GM11168 (cell line): ENCODE measurements at regions not wholly inside any gene's neighbourhood (a gene's known extent, or its start where the extent isn't known, plus 50 kb on each side); places are given as distances from the start of the nearest gene placed in this dataset.
"Not testable (repeated sequence)": the region's sequence is repeated elsewhere in the genome, so short reads cannot be mapped to it uniquely, and the experiment has no call there.

Source experiments
- in situ Hi-C: fragments of 300-500 bp; cut with MboI; formaldehyde crosslinking; loops from one replicate; pipeline ENCODE4 v1.12.0; 2022; ENCODE audit warnings: low sequenced_read_pairs; ENCODE audit not compliant: unreplicated experiment

DNA sequence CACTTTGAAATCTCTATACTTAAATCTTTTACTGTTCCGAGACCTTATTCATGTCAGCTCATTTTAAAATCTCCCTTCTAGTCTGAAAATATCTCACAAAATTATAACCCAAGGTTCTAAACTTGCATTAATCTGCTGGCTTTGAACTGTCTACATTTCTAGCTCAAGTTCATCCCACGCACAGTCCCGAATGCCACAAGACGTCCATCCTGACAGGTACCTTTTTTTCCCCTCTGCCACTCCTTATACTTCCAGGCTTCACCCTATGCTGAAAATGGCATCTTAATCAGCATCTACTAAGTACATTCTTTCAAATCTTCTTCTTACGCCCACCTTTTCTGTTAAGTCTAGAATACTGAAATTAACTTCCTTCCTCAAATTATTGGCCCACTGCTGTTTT is 259.2 kb upstream of the GALNTL6 start:
- in situ Hi-C loops = no loop called here

DNA sequence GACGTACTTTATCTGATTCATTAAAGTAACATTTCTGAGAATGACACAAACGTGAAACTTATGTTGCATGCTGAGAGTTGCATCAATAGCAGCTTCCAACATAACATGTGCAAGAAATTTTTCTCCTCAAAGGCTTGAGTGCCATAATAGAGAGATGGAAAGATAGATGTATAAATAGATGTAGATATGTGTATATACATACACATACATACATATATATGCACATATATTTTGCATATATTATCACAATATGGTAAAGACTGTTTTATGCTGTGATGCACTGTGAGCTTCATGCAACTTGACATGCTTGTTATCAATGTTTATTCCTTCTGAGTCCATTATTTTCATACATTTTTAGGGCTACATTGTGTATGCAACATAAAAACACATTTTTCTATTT is 270.6 kb upstream of the GALNTL6 start:
- in situ Hi-C loops = no loop called here

DNA sequence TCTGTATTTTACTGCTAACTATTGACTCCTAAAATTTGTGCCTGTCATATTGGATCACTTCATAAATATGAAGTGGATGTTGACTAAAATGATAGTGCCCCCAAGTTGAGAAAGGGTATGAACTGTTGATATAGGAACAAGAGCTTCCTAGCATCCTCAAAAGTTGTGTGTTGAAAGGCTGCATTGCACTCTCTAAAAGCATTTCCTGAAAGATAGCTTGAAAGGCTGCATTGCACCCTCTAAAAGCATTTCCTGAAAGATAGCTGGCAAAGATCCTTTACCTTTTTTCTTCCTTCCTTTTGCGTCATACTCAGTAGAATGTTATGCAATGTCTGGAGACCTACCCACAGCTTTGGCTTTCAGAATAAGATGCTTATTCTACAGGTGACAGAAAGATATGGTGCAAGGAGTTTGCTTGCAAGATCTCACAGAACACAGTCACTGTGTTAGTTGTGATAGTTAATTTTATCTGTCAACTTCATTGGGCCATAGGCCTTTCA is 274.6 kb upstream of the GALNTL6 start:
- in situ Hi-C loops = no loop called here

DNA sequence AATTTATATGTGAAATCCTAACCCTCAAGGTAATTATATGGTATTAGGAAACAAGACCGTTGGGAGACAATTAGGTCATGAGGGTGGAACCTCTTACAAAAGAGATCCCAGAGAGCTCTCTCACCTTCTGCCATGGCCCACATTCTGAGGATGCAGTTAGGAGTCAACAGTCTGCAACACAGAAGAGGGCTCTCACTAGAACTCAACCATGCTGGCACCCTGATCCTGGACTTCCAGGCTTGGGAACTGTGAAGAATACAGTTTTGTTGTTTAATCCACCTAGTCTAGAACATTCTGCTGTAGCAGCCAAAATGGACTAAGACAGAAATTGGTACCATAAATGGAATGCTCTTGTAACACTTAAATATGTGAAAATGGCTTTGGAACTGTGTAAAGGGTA is 278.8 kb upstream of the GALNTL6 start:
- in situ Hi-C loops = no loop called here

DNA sequence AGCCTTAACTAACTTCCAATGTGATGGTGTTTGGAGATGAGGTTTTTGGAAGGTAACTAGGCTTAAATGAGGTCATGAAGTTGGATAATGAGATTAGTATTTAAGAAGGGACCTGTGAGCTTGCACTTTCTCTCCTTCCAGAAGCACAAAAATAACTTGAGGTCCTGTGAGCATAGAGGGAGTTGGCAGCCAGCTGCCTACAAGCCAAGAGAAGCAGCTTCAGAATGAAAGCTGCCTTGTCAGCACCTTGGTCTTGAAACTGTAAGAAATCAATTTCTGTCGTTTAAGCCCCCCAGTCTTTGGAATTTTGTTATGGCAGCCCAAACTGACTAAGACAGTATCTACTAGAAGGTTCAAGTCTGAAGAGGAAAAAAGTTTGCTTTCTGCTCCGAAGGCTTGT is 280.2 kb upstream of the GALNTL6 start:
- in situ Hi-C loops = no loop called here

DNA sequence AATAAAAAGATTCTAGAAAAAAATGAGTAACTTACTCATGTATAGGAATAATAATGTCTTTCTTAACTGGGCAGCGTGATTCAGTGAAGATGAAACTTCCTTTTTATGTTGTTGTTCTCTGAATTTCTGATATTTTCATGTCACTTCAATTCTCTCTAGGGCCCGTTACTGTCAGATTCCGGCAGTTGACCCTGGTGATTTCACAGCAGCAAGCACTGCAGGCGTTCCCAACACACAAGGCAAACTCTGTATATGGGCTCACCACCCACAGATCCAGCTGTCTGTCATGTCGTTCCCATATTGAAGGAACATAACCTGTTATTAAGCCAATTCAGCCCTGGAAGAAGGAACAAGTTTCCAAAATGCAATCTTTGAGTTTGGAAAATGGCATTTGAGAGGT is 288.3 kb upstream of the GALNTL6 start:
- in situ Hi-C loops = no loop called here

DNA sequence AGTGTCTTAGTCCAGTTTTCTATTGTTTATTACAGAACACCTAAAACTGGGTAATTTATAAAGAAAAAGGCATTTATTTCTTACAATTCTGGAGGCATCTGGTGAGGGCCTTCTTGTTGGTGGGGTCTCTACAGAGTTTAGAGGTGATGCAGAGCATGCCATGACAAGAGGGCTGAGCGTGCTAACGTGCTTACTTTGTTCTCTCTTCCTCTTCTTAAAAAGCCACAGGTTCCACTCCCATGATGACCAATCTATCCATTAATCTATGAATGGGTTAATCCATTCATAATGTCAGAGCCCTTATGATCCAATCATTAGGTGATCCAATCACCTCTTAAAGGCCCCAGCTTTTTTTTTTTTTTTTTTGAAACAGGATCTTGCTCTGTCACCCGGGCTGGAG is 291.5 kb upstream of the GALNTL6 start:
- in situ Hi-C loops = no loop called here

DNA sequence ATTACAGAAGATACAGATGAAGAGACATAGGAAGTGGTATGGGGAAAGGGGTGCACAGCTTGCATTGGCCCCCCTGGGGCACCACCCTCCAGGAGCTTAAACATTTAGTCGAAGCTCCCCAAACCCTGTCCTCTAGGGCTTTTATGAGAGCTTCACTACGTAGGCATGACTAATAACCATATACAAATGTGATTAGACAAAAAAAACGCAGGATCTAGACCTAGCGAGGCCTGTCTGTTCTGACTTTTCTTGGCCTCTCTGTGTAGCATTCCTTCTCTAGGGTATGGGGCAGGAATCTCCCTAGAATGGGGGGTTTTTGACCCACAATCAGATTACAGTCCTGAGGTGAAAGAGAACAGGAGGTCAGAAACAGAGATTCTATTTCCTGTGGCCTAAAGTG is 293.7 kb upstream of the GALNTL6 start:
- in situ Hi-C loops = no loop called here

DNA sequence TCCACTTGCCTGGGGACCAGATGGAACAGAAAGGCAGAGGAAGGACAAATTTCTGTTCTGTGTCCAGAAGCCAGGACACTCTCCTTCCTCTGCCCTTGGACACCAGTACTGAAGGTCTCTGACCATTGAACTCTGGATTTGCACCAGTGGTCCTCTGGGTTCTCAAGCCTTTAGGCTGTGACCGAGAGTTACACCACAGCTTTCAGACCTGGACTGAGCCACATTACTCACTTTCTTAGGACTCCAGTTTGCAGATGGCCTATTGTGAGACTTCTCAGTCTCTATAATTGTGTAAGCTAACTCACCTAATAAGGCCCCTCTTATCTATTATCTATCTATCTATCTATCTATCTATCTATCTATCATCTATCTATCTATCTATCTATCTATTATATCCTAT is 295.3 kb upstream of the GALNTL6 start:
- in situ Hi-C loops = no loop called here

DNA sequence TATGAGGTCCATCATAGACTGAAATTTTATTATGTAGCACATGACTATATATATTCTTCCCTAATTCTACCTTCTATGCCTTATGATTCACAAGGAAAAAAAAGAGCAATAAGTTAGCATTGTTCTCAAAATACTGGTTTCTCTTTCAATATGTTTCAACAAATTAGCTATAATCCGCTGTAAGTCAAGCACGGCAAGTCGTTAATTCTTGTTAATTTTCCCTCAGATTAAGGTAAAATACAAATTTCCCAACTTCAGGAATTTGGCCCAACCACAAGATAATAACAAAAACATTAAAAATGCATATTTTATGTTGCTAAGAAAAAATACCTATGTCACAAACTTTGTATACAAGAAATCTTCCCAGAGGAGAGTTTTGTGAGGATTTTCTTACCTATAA is 296.5 kb upstream of the GALNTL6 start:
- in situ Hi-C loops = no loop called here

DNA sequence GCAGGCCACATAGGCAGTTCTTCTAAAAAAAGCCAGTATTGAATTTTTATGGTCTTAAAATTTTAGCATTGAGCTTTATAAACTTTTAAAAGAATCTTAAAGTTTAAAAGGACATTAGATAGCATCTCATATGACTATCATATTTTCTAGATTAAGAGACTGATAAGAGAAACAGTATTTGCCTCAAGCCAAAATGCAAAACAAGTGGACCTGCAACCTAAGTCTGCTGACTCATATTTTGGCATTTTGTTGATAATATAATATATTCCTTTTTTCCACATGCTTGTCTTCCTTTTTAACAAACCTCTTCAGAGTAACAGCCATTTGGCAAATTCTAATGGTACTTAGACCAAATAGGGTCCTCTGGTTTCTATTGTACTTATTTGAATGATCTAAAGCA is 328.5 kb upstream of the GALNTL6 start:
- in situ Hi-C loops = no loop called here

DNA sequence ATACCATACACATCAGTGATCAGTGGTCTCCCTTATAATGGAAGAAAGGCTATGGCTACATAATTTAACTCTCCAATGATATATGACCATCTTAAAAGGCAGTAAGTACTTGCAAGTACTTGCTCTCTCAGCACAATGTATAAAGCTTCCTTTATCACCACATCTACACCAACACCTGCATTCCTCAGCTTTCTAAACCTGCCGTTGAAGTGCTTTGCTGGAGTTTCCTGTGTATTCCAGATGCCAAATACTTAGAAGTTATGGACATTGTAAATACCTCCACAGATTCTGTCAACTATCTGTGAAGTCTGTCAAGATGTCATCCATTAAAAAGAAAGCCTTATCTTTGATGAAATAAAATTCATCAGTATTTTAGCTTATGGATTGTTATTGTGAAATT is 335.0 kb upstream of the GALNTL6 start:
- in situ Hi-C loops = no loop called here

DNA sequence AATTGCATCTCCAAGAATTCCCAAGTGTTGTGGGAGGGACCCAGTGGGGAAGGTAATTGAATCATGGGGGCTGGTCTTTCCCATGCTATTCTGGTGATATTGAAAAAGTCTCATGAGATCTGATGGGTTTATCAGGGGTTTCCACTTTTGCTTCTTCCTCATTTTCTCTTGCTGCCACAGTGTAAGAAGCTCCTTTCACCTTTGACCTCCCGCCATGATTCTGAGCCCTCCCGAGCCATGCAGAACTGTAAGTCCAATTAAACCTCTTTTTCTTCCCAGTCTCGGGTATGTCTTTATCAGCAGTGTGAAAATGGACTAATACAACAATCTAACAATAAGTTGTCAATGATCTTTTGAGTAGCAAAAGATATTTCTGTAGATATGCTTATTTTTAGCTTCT is 338.1 kb upstream of the GALNTL6 start:
- in situ Hi-C loops = not testable (repeated sequence)

DNA sequence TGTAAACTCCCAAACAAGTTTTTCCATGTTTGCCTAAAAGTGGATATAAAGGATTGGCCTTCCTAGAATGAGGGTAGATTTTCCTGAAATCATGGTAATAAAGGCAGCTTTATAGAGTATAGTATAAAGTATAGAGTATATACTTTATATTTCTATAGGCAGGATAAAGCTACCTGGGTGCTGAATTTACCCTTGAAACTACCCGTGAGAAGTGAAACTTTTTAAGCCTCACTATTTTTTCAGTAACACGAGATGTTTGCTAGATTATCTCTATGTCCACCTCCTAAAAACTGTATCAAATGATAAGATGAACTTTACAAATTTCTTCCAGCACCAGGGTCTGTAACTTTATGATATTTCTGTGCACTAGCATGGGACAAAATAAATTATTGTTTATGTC is 340.0 kb upstream of the GALNTL6 start:
- in situ Hi-C loops = no loop called here

DNA sequence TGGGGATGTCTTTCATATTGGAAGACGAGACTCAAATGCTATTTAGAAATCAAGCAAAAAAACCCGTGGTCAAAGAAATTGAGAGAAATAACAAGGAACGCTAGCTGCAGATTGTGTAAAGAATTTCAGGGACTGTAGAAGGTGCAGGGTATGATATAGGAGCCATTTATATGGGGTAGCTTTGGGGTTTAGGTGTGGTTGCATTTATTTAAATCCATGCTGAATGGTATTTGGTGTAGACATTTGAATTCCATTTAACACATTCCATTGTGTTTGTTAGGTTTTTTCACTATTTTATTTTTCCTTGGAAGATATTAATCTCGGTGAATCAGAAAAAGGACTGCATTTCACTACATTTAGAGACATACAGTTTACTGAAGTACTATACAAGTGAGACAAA is 341.0 kb upstream of the GALNTL6 start:
- in situ Hi-C loops = no loop called here

DNA sequence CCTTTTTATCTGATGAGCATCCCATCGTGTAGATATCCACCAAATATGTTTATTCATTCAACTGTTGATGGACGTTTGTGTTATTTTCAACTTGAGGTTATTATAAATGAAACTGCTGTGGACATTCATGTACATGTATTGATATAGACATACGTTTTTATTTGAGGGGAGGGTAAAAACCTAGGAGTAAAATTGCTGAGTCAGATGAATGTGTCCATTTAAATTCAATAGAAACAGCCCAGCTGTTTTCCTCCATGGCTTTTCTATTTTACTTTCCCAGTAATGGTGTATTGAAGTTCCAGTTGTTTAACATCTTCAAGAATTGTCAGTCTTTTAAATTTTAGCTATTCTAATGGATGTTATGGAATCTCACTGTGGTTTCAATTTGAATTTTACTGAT is 348.7 kb upstream of the GALNTL6 start:
- in situ Hi-C loops = no loop called here

DNA sequence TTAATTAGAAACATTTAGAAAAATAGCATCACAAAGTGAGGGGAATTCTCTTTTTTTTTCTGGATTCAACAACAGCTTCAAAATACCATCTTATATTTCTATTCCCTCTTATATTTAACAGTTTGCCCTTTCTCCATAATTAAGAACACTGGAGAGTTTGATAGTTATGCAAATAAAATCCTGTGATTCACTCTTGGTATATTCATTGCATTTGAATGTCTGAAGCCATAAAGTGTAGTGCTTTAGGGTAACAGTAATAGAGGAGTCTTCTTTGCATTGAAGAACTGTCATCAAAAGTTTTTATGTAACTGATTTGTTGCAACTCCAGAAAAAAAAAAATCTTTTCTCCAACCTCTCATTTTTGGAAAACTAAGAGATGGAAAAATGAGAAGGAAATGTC is 352.0 kb upstream of the GALNTL6 start:
- in situ Hi-C loops = no loop called here

DNA sequence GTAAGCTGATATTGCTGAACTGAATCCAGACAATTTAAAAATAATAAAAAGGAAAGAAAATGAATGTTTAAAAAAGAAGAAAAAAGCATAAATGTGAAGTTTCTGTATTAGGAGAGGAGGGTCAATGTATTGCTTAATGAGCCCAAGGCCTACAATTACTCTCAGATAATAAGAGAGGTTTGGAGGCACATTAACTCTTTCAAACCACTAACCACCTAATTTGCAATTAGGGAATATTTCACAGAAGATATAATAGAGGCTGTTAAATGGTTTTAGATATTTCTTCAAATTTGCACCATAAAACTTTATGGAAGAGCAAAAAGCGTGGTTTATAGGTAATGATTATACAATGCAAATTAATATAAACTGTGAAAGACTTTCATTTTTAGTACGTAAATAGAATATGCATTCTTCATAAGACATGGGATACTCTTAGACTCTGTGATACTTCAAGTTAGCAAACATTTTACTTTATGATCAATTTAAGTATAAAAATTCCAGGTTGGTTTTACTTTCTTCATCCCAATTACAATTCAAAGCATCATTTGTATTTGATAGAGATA is 364.2 kb upstream of the GALNTL6 start:
- in situ Hi-C loops = no loop called here

DNA sequence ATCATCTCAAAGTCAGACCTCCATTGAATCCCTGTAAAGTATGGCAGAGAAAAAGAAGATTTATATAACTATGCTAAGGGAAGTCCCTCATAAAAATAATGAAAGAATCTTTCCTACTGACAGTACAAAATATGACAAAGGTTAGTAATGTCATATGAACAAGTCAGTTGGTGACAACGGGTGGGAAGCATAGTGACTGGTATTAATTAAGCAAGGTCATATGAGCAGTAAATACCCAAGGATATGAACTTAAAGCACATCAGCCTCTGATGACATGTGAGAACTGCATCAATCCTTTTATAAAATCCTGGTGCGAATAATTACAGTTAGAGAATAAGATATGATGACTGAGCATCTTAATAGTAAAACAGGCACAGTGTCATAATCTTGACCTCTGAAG is 364.8 kb upstream of the GALNTL6 start:
- in situ Hi-C loops = no loop called here

DNA sequence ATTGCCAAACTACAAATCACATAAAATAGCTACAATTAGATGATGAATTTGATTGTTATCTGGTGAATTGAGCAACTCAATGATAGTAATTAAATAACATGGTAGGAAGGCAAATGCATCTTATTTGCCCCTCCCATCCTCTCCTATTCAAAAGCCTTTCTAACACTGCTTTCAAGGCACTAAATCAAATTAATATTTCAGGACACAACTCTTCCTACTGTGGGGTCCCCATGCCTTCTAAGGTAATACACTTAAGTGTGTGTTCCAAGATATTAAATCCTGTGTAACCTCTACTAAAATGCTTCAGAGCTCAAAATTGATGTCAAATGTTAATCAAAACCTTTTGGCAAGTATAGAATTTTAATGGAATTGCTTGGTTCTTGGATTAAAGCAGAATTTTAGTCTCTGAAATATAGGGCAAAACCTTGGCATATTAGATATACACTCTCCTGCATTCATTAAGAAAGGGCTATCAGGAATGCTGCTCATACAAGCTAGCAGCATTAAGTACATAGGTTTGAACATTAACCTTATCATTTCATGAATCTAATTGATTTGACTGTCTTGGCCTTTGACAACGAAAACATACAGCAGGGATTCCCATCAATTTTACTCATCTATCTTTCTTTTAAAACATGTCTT is 371.8 kb upstream of the GALNTL6 start:
- in situ Hi-C loops = no loop called here

DNA sequence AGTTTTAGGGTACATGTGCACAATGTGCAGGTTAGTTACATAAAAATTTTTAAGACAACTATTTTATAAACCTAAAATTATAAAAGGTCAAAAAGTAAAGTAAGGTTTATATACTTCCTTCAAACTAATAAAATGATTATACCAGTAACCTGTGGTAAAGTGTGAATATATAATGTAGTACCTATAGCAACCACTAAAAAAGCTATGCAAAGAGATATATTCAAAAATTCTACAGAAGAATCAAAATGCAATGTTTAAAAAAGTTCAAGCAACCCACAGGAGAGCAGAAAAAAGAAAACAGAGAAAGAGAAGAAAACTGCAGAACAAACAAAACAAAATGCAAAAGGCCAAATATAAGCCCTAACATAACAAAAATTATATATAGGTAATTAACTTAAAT is 379.5 kb upstream of the GALNTL6 start:
- in situ Hi-C loops = no loop called here

DNA sequence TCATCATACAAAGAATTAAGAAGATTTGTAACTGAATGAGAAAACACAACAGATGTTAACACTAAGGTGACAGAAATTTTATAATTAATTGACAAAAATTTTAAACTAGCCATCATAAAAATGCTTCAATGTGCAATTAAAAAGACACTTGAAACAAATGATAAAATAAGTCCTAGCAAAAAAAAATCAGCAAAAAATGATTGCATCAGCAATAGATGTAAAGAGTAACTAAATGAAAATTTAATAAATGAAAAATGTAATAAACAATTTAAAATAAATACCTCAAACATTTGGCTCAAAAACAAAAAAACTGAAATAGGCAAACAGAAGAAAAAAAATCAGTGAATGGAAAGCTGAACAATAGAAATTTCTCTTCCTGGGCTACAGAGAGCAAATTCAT is 380.7 kb upstream of the GALNTL6 start:
- in situ Hi-C loops = no loop called here
